ENCODE measurements at regions not wholly inside any gene's neighbourhood (a gene's known extent, or its start where the extent isn't known, plus 50 kb on each side); places are given as distances from the start of the nearest gene placed in this dataset.

GRCh38 chr12:115206801-115207200, 522.8 kb upstream of the TBX3 start:
- TF ChIP-seq CTCF (IDR thresholded peaks at IDR 0.05; ENCODE audit: low read depth, low read length, missing input control), result no peak
- no peak for TF ChIP-seq ATF3 (IDR thresholded peaks at IDR 0.05)
- TF ChIP-seq TAF1 (conservative IDR thresholded peaks at IDR 0.05), result no peak
- TF ChIP-seq GABPA (IDR thresholded peaks at IDR 0.05 in 1 of 2, conservative IDR thresholded peaks at IDR 0.05 in 1 of 2), result no peak
- TF ChIP-seq YY1 (IDR thresholded peaks at IDR 0.05), result no peak
- no peak for TF ChIP-seq FOXA1 (IDR thresholded peaks at IDR 0.05)
- no peak for TF ChIP-seq FOXA2 (IDR thresholded peaks at IDR 0.05)
- TF ChIP-seq REST (IDR thresholded peaks at IDR 0.05), result no peak
- TF ChIP-seq RAD21 (IDR thresholded peaks at IDR 0.05), result no peak
- no peak for TF ChIP-seq MAX (IDR thresholded peaks at IDR 0.05)
- TF ChIP-seq SP1 (IDR thresholded peaks at IDR 0.05), result no peak

Measured in liver (tissue), 3 donors.